Caco-2 (cell line): ENCODE measurements at regions not wholly inside any gene's neighbourhood (a gene's known extent, or its start where the extent isn't known, plus 50 kb on each side); places are given as distances from the start of the nearest gene placed in this dataset.
"Not testable (repeated sequence)": the region's sequence is repeated elsewhere in the genome, so short reads cannot be mapped to it uniquely, and the experiment has no call there.

Source experiments
- BruUV-seq: library from RNA; stranded (reverse); fragments of 400-500 nt; replicated peaks from 2 replicates; lab custom pipeline; 2021; lab: Mats Ljungman, UMichigan
- CTCF ChIA-PET: fragments of 300-600 bp; sonication (Branson Sonifier 250); formaldehyde crosslinking; loops from one replicate; lab custom pipeline; 2022; ENCODE audit warnings: antibody characterized with exemption; lab: Charles Lee
- POLR2A ChIA-PET: fragments of 300-600 bp; sonication (Branson Sonifier 250); formaldehyde crosslinking; loops from one replicate; lab custom pipeline; 2022; ENCODE audit warnings: antibody characterized with exemption; lab: Charles Lee
- DNase-seq, 2 experiments: peaks; one replicate each; pipeline versions ENCODE4 v3.0.0 to v3.0.0-alpha.2; 2020 to 2022
- H3K27me3 ChIP-seq: replicated peaks from 2 replicates; pipeline ENCODE4 v1.6.0; 2011; ENCODE audit warnings: low read length; ENCODE audit not compliant: control insufficient read depth, insufficient read depth
- H3K36me3 ChIP-seq: 2 replicates; pipeline ENCODE4 v1.5.1; 2011; ENCODE audit warnings: low read length; ENCODE audit not compliant: control insufficient read depth, insufficient read depth
- H3K4me1 ChIP-seq: fragments of 250-450 bp; sonication (Bioruptor Pico); 2 replicates; pipeline ENCODE4 v1.5.1; 2020; ENCODE audit warnings: mild to moderate bottlenecking
- H3K4me3 ChIP-seq: 2 replicates; pipeline ENCODE4 v1.5.1; 2011; ENCODE audit warnings: low read depth, mild to moderate bottlenecking, control low read depth, low read length
- H3K9me3 ChIP-seq: fragments of 250-450 bp; sonication (Bioruptor Pico); 2 replicates; pipeline ENCODE4 v1.5.1; 2020; ENCODE audit warnings: mild to moderate bottlenecking, moderate library complexity
- H3K27ac Mint-ChIP-seq: one replicate; pipeline ENCODE4 v1.8.0; 2022; ENCODE audit warnings: mixed read lengths; ENCODE audit not compliant: unreplicated experiment
- H3K27me3 Mint-ChIP-seq: one replicate; pipeline ENCODE4 v1.8.0; 2022; ENCODE audit warnings: mixed read lengths; ENCODE audit not compliant: insufficient read depth, unreplicated experiment
- H3K36me3 Mint-ChIP-seq: one replicate; pipeline ENCODE4 v1.8.0; 2022; ENCODE audit warnings: mild to moderate bottlenecking, mixed read lengths; ENCODE audit not compliant: insufficient read depth, unreplicated experiment
- H3K4me1 Mint-ChIP-seq: one replicate; pipeline ENCODE4 v1.8.0; 2022; ENCODE audit warnings: low read depth, mixed read lengths; ENCODE audit not compliant: unreplicated experiment
- H3K4me3 Mint-ChIP-seq: one replicate; pipeline ENCODE4 v1.8.0; 2022; ENCODE audit warnings: mild to moderate bottlenecking, moderate library complexity, mixed read lengths; ENCODE audit not compliant: unreplicated experiment
- H3K9me3 Mint-ChIP-seq: one replicate; pipeline ENCODE4 v1.8.0; 2022; ENCODE audit warnings: mixed read lengths; ENCODE audit not compliant: unreplicated experiment
- intact Hi-C: fragments of 100-400 bp; cut with micrococcal nuclease; formaldehyde crosslinking; loops from one replicate; pipeline ENCODE4 v1.10.0; 2022; ENCODE audit not compliant: unreplicated experiment
- TF ChIP-seq, protein P1 (sequence below), 2 experiments: fragments of 200-600 bp in 1 of 2; IDR thresholded peaks; 1 replicate in 1 of 2; 2 replicates in 1 of 2; pipeline versions ENCODE4 v1.5.1 to v1.8.0; 2011 to 2022; ENCODE audit warnings: antibody characterized with exemption in 1 of 2, control low read depth in 1 of 2, inconsistent platforms in 1 of 2, low read depth in 1 of 2, low read length in 1 of 2, mild to moderate bottlenecking in 1 of 2, moderate library complexity in 1 of 2; ENCODE audit not compliant: insufficient read depth in 1 of 2, severe bottlenecking in 1 of 2, unreplicated experiment in 1 of 2

GRCh38 chr5:110872200-110872599 lies 133.4 kb downstream of the SLC25A46 start:
- TF ChIP-seq, protein P1, sequence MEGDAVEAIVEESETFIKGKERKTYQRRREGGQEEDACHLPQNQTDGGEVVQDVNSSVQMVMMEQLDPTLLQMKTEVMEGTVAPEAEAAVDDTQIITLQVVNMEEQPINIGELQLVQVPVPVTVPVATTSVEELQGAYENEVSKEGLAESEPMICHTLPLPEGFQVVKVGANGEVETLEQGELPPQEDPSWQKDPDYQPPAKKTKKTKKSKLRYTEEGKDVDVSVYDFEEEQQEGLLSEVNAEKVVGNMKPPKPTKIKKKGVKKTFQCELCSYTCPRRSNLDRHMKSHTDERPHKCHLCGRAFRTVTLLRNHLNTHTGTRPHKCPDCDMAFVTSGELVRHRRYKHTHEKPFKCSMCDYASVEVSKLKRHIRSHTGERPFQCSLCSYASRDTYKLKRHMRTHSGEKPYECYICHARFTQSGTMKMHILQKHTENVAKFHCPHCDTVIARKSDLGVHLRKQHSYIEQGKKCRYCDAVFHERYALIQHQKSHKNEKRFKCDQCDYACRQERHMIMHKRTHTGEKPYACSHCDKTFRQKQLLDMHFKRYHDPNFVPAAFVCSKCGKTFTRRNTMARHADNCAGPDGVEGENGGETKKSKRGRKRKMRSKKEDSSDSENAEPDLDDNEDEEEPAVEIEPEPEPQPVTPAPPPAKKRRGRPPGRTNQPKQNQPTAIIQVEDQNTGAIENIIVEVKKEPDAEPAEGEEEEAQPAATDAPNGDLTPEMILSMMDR (IDR thresholded peaks at IDR 0.05; ENCODE audit: insufficient read depth in 1 of 2, low read depth in 1 of 2, low read length in 1 of 2, severe bottlenecking in 1 of 2, unreplicated experiment in 1 of 2), result no peak
- Histone ChIP-seq H3K4me1 (no peaks in the 10 kb centered on the region), H3K9me3 (no peaks in the 10 kb centered on the region), H3K36me3 (no peaks in the 10 kb centered on the region), H3K27me3 (no peaks in the 10 kb centered on the region), H3K4me3 (no peak overlapping the region)
- ChIA-PET POLR2A (no interaction called here), CTCF (no interaction called here)
- Mint-ChIP-seq H3K4me1 (no peaks in the 10 kb centered on the region), H3K27me3 (peaks cover 9% of the 10 kb centered on the region), H3K36me3 (no peaks in the 10 kb centered on the region), H3K9me3 (no peaks in the 10 kb centered on the region), H3K27ac (no peak overlapping the region), H3K4me3 (no peak overlapping the region)
- no peak for DNase-seq
- intact Hi-C loops, result no loop called here
- no TSS peak for BruUV-seq

- Mint-ChIP-seq H3K36me3 (no peaks in the 10 kb centered on the region), H3K4me1 (no peaks in the 10 kb centered on the region), H3K4me3 (no peak overlapping the region), H3K27ac (no peak overlapping the region), H3K27me3 (peaks cover 9% of the 10 kb centered on the region), H3K9me3 (no peaks in the 10 kb centered on the region)
- Histone ChIP-seq H3K4me3 (no peak overlapping the region), H3K36me3 (no peaks in the 10 kb centered on the region), H3K4me1 (no peaks in the 10 kb centered on the region), H3K9me3 (no peaks in the 10 kb centered on the region), H3K27me3 (no peaks in the 10 kb centered on the region)
- intact Hi-C loops, result no loop called here
- BruUV-seq, result no TSS peak
- TF ChIP-seq, protein P1 (IDR thresholded peaks at IDR 0.05; ENCODE audit: insufficient read depth in 1 of 2, low read depth in 1 of 2, low read length in 1 of 2, severe bottlenecking in 1 of 2, unreplicated experiment in 1 of 2), result no peak
- ChIA-PET POLR2A (no interaction called here), CTCF (no interaction called here)
- DNase-seq, result no peak
Measured at GRCh38 chr5:110872963-110873362, 134.2 kb downstream of the SLC25A46 start.

- BruUV-seq, result no TSS peak
- Histone ChIP-seq H3K4me3 (no peak overlapping the region), H3K27me3 (no peaks in the 10 kb centered on the region), H3K4me1 (no peaks in the 10 kb centered on the region), H3K9me3 (no peaks in the 10 kb centered on the region), H3K36me3 (no peaks in the 10 kb centered on the region)
- Mint-ChIP-seq H3K27ac (no peak overlapping the region), H3K4me1 (no peaks in the 10 kb centered on the region), H3K9me3 (no peaks in the 10 kb centered on the region), H3K4me3 (no peak overlapping the region), H3K27me3 (peaks cover 6% of the 10 kb centered on the region), H3K36me3 (no peaks in the 10 kb centered on the region)
- CTCF ChIA-PET, result no interaction called here
- no peak for DNase-seq
- POLR2A ChIA-PET, result no interaction called here
- intact Hi-C loops, result no loop called here
- TF ChIP-seq, protein P1 (IDR thresholded peaks at IDR 0.05; ENCODE audit: insufficient read depth in 1 of 2, low read depth in 1 of 2, low read length in 1 of 2, severe bottlenecking in 1 of 2, unreplicated experiment in 1 of 2), result no peak
Measured at GRCh38 chr5:110873773-110874437, 135.1 kb downstream of the SLC25A46 start.

DNA sequence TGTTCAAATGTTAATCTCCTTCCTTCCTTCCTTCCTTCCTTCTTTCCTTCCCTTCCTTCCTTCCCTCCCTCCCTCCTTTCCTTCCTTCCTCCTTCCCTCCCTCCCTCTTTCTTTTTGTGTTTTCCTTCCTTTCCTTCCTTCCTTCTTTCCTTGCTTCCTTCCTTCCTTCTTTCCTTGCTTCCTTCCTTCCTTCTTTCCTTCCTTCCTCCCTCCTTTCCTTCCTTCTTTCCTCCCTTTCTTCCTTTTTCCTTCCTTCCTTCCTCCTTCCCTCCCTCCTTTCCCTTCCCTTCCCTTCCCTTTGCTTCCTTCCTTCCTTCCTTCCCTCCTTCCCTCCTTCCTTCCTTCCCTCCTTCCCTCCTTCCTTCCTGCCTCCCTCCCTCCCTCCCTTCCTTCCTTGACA lies 136.3 kb downstream of the SLC25A46 start:
- BruUV-seq, H3K9me3 ChIP-seq, intact Hi-C loops, POLR2A ChIA-PET, H3K36me3 Mint-ChIP-seq, H3K4me3 ChIP-seq, H3K9me3 Mint-ChIP-seq, H3K27me3 Mint-ChIP-seq, H3K36me3 ChIP-seq, DNase-seq, H3K4me3 Mint-ChIP-seq, H3K4me1 Mint-ChIP-seq, H3K27ac Mint-ChIP-seq, H3K27me3 ChIP-seq, CTCF ChIA-PET, H3K4me1 ChIP-seq: not testable (repeated sequence)
